IMR-90 (cell line): ENCODE measurements at regions not wholly inside any gene's neighbourhood (a gene's known extent, or its start where the extent isn't known, plus 50 kb on each side); places are given as distances from the start of the nearest gene placed in this dataset.

Experiments used
- ATAC-seq: fragments of 200-7000 bp; cut with Tn5 transposase; 2 replicates; pipeline ENCODE4 v1.9.1; 2020; ENCODE audit warnings: low read depth, mild to moderate bottlenecking, moderate library complexity
- BruUV-seq: library from RNA; stranded (reverse); fragments of 400-500 nt; replicated peaks from 2 replicates; lab custom pipeline; 2021; lab: Mats Ljungman, UMichigan
- CTCF ChIA-PET: fragments of 300-600 bp; formaldehyde crosslinking; extraction: SDS; loops from one replicate; lab custom pipeline; 2021; ENCODE audit warnings: antibody characterized with exemption; lab: Yijun Ruan, JAX
- POLR2A ChIA-PET: fragments of 300-600 bp; sonication (Branson Sonifier 250); formaldehyde crosslinking; loops from one replicate; lab custom pipeline; 2022; ENCODE audit warnings: antibody characterized with exemption; ENCODE audit not compliant: unreplicated experiment; lab: Charles Lee
- DNase-seq: peaks from one replicate; pipeline ENCODE4 v3.0.0; 2013
- H2AFZ ChIP-seq: replicated peaks from 2 replicates; pipeline ENCODE3; 2013; ENCODE audit warnings: low read length, mild to moderate bottlenecking; ENCODE audit not compliant: poor library complexity
- H2AK5ac ChIP-seq: 2 replicates; pipeline ENCODE4 v1.6.1; 2013; ENCODE audit warnings: low read depth, low read length, inconsistent platforms
- H2AK9ac ChIP-seq: replicated peaks from 2 replicates; pipeline ENCODE3; 2013; ENCODE audit warnings: mild to moderate bottlenecking, low read depth, low read length, moderate library complexity; ENCODE audit not compliant: poor library complexity
- H2BK120ac ChIP-seq: 2 replicates; pipeline ENCODE4 v1.6.1; 2013; ENCODE audit warnings: low read depth, low read length, inconsistent platforms
- H2BK15ac ChIP-seq: 3 replicates; pipeline ENCODE4 v1.6.1; 2013; ENCODE audit warnings: low read depth, low read length, inconsistent platforms
- H2BK20ac ChIP-seq: 2 replicates; pipeline ENCODE4 v1.6.1; 2013; ENCODE audit warnings: low read depth, mild to moderate bottlenecking, inconsistent platforms, low read length, moderate library complexity
- H2BK5ac ChIP-seq: 2 replicates; pipeline ENCODE4 v1.6.1; 2013; ENCODE audit warnings: mild to moderate bottlenecking, low read depth, low read length, inconsistent platforms; ENCODE audit not compliant: poor library complexity, severe bottlenecking
- H3K14ac ChIP-seq: replicated peaks from 2 replicates; pipeline ENCODE4 v1.6.1; 2013; ENCODE audit warnings: low read depth, low read length, inconsistent platforms
- H3K18ac ChIP-seq: 2 replicates; pipeline ENCODE4 v1.6.1; 2013; ENCODE audit warnings: low read depth, low read length, control low read depth
- H3K23ac ChIP-seq: 2 replicates; pipeline ENCODE4 v1.6.1; 2013; ENCODE audit warnings: low read depth, low read length, inconsistent platforms
- H3K27ac ChIP-seq: 2 replicates; pipeline ENCODE4 v1.5.1; 2013; ENCODE audit warnings: mild to moderate bottlenecking, control low read depth, low read length; ENCODE audit not compliant: insufficient read depth
- H3K27me3 ChIP-seq: 2 replicates; pipeline ENCODE4 v1.6.1; 2013; ENCODE audit warnings: low read length; ENCODE audit not compliant: control insufficient read depth, insufficient read depth
- H3K36me3 ChIP-seq: 2 replicates; pipeline ENCODE4 v1.6.1; 2013; ENCODE audit warnings: low read length, mixed read lengths; ENCODE audit not compliant: control insufficient read depth, insufficient read depth
- H3K4ac ChIP-seq: 2 replicates; pipeline ENCODE4 v1.6.1; 2013; ENCODE audit warnings: low read depth, low read length, inconsistent platforms
- H3K4me1 ChIP-seq: 2 replicates; pipeline ENCODE4 v1.6.1; 2013; ENCODE audit warnings: low read length, mixed read lengths; ENCODE audit not compliant: control insufficient read depth, insufficient read depth
- H3K4me2 ChIP-seq: 2 replicates; pipeline ENCODE4 v1.6.1; 2013; ENCODE audit warnings: low read depth, mild to moderate bottlenecking, control low read depth, low read length, moderate library complexity
- H3K4me3 ChIP-seq: 2 replicates; pipeline ENCODE4 v1.5.1; 2013; ENCODE audit warnings: low read depth, mild to moderate bottlenecking, control low read depth, low read length, moderate library complexity; ENCODE audit not compliant: insufficient read depth
- H3K56ac ChIP-seq: 2 replicates; pipeline ENCODE4 v1.6.1; 2013; ENCODE audit warnings: low read length, inconsistent platforms; ENCODE audit not compliant: insufficient read depth; ENCODE audit errors: extremely low read depth
- H3K79me1 ChIP-seq, 2 experiments: 2 replicates each; pipeline ENCODE4 v1.6.1; 2013; ENCODE audit warnings: low read length in 2 of 2, inconsistent platforms in 1 of 2, low read depth in 1 of 2
- H3K9ac ChIP-seq: 2 replicates; pipeline ENCODE4 v1.6.1; 2013; ENCODE audit warnings: low read depth, low read length, control low read depth
- H3K9me1 ChIP-seq: 2 replicates; pipeline ENCODE4 v1.6.1; 2013; ENCODE audit warnings: low read length, inconsistent platforms; ENCODE audit not compliant: insufficient read depth
- H3K9me3 ChIP-seq: 2 replicates; pipeline ENCODE4 v1.6.1; 2013; ENCODE audit warnings: low read length; ENCODE audit not compliant: control insufficient read depth, insufficient read depth
- H4K20me1 ChIP-seq: 2 replicates; pipeline ENCODE4 v1.6.1; 2013; ENCODE audit warnings: low read length, inconsistent platforms; ENCODE audit not compliant: insufficient read depth
- H4K5ac ChIP-seq: 2 replicates; pipeline ENCODE4 v1.6.1; 2013; ENCODE audit warnings: mild to moderate bottlenecking, low read depth, low read length, control low read depth
- H4K8ac ChIP-seq, 2 experiments: 2 replicates each; pipeline ENCODE4 v1.6.1; 2013; ENCODE audit warnings: low read depth in 2 of 2, low read length in 2 of 2, control low read depth in 1 of 2, inconsistent platforms in 1 of 2
- H4K91ac ChIP-seq: 2 replicates; pipeline ENCODE4 v1.6.1; 2013; ENCODE audit warnings: low read depth, low read length, inconsistent platforms; ENCODE audit not compliant: insufficient read depth
- BHLHE40 ChIP-seq: fragments of 150-350 bp; IDR thresholded peaks from 2 replicates; pipeline ENCODE4 v1.6.1; 2016; ENCODE audit warnings: mild to moderate bottlenecking, low read depth, low read length
- WGBS, 2 experiments: methylation state at CpG; one replicate each; pipeline versions ENCODE4 v1.1.5 to v1.1.7; 2013; ENCODE audit warnings: missing lambda C conversion rate in 2 of 2; ENCODE audit not compliant: insufficient read length in 1 of 2; ENCODE audit errors: extremely low coverage in 2 of 2; 5-methylcytosine and 5-hydroxymethylcytosine counted together
- dilution Hi-C: fragments of 300-500 bp; cut with HindIII; formaldehyde crosslinking; loops from one replicate; pipeline ENCODE4 v1.14.3; 2018; ENCODE audit warnings: low sequenced_read_pairs; ENCODE audit not compliant: unreplicated experiment
- in situ Hi-C: fragments of 300-500 bp; cut with MboI; formaldehyde crosslinking; loops from 3 replicates; pipeline ENCODE4 v1.14.3; 2019; ENCODE audit warnings: low sequenced_read_pairs, inconsistent platforms, mixed read lengths
- intact Hi-C: fragments of 100-400 bp; cut with micrococcal nuclease; formaldehyde crosslinking; loops from 2 replicates; pipeline ENCODE4 v1.10.0; 2022
- TF ChIP-seq, protein P1 (sequence below): fragments of 150-350 bp; IDR thresholded peaks from 2 replicates; pipeline ENCODE4 v1.6.1; 2017; ENCODE audit warnings: mild to moderate bottlenecking, antibody characterized with exemption, low read length, low read depth

DNA sequence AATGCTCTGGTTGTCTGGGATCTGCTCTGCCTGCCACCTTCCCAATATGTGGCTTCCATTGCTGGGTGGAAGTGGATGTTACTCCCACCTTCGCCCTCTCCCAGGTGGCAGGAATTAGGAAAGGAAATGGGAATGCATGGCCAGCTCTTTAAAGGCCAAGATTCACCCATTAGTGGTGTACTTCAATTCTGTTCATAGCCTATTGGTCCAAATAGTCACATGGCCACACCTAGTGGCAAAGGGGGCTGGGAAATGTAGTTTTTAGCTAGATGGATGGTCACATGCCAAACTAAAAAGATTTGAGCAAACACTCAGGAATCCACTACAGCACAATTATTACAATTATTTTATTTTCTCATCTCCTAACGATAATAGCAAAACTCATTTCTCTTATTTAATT, 135.1 kb downstream of the NPY start:
- Histone ChIP-seq H3K4me3 (no peak overlapping the region), H3K18ac (no peak overlapping the region), H3K14ac (no peak overlapping the region), H2AK9ac (no peak overlapping the region), H3K4me1 (no peaks in the 10 kb centered on the region), H4K91ac (no peak overlapping the region), H2AK5ac (no peak overlapping the region), H4K20me1 (no peaks in the 10 kb centered on the region), H3K4ac (no peak overlapping the region), H3K9me1 (no peaks in the 10 kb centered on the region), H3K27me3 (peaks cover 2% of the 10 kb centered on the region; the same call in 1 of the 2 replicates), H2BK20ac (no peak overlapping the region), H3K36me3 (no peaks in the 10 kb centered on the region), H2AFZ (no peak overlapping the region), H3K27ac (no peak overlapping the region), H4K8ac (no peak overlapping the region), H3K9ac (no peak overlapping the region), H4K5ac (no peak overlapping the region), H3K9me3 (no peaks in the 10 kb centered on the region), H3K79me1 (no peaks in the 10 kb centered on the region), H3K23ac (no peak overlapping the region), H2BK15ac (no peak overlapping the region), H2BK120ac (no peak overlapping the region), H3K56ac (no peak overlapping the region), H2BK5ac (no peak overlapping the region), H3K4me2 (no peak overlapping the region)
- DNase-seq (no peak), ATAC-seq (no peak)
- ChIA-PET CTCF (interaction anchor here (0.6 kb wide), 1 partner anchor 704 kb away, joined by 5 read pairs; no protein-coding TSS in a partner anchor), POLR2A (no interaction called here)
- intact Hi-C loops (no loop called here), in situ Hi-C loops (no loop called here), dilution Hi-C loops (no loop called here)
- WGBS, 2 experiments = 100% methylated on average over 1 of the region's 2 CpGs; no CpG with 5 or more reads in 1 of the 2 experiments
- BruUV-seq = no TSS peak
- TF ChIP-seq, protein P1, sequence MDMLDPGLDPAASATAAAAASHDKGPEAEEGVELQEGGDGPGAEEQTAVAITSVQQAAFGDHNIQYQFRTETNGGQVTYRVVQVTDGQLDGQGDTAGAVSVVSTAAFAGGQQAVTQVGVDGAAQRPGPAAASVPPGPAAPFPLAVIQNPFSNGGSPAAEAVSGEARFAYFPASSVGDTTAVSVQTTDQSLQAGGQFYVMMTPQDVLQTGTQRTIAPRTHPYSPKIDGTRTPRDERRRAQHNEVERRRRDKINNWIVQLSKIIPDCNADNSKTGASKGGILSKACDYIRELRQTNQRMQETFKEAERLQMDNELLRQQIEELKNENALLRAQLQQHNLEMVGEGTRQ = peak; percentile 87
- TF ChIP-seq BHLHE40 = no peak
